ENCODE measurements at regions not wholly inside any gene's neighbourhood (a gene's known extent, or its start where the extent isn't known, plus 50 kb on each side); places are given as distances from the start of the nearest gene placed in this dataset.

- ChIA-PET CTCF (no interaction called here), POLR2A (no interaction called here)
- Mint-ChIP-seq H3K9me3 (peaks cover 6% of the 10 kb centered on the region; the same call in 1 of the 2 replicates), H3K4me3 (no peak overlapping the region), H3K36me3 (no peaks in the 10 kb centered on the region), H3K27ac (no peak overlapping the region), H3K4me1 (peaks cover 3% of the 10 kb centered on the region), H3K27me3 (ENCODE audit: low read depth) (no peaks in the 10 kb centered on the region)
- no peak for DNase-seq (ENCODE audit: low spot score)
- no peak for TF ChIP-seq NFATC4 (CRISPR knock-in tag; IDR thresholded peaks at IDR 0.05)
- no peak for TF ChIP-seq ZNF396 (CRISPR knock-in tag; IDR thresholded peaks at IDR 0.05; ENCODE audit: borderline replicate concordance)
- TF ChIP-seq, protein P1, sequence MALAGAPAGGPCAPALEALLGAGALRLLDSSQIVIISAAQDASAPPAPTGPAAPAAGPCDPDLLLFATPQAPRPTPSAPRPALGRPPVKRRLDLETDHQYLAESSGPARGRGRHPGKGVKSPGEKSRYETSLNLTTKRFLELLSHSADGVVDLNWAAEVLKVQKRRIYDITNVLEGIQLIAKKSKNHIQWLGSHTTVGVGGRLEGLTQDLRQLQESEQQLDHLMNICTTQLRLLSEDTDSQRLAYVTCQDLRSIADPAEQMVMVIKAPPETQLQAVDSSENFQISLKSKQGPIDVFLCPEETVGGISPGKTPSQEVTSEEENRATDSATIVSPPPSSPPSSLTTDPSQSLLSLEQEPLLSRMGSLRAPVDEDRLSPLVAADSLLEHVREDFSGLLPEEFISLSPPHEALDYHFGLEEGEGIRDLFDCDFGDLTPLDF (CRISPR knock-in tag; IDR thresholded peaks at IDR 0.05), result no peak
- TF ChIP-seq CREM (CRISPR knock-in tag; IDR thresholded peaks at IDR 0.05), result no peak
- TF ChIP-seq TP53 (CRISPR knock-in tag; IDR thresholded peaks at IDR 0.05), result no peak
- TF ChIP-seq, protein P2, sequence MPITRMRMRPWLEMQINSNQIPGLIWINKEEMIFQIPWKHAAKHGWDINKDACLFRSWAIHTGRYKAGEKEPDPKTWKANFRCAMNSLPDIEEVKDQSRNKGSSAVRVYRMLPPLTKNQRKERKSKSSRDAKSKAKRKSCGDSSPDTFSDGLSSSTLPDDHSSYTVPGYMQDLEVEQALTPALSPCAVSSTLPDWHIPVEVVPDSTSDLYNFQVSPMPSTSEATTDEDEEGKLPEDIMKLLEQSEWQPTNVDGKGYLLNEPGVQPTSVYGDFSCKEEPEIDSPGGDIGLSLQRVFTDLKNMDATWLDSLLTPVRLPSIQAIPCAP (CRISPR knock-in tag; IDR thresholded peaks at IDR 0.05), result no peak
- no peak for TF ChIP-seq ZNF263 (CRISPR knock-in tag; IDR thresholded peaks at IDR 0.05; ENCODE audit: low read depth)
- TF ChIP-seq CBFB (CRISPR knock-in tag; IDR thresholded peaks at IDR 0.05; ENCODE audit: low read depth), result no peak
- no peak for TF ChIP-seq FOXK1 (CRISPR knock-in tag; IDR thresholded peaks at IDR 0.05)
- TF ChIP-seq ZNF532 (CRISPR knock-in tag; IDR thresholded peaks at IDR 0.05; ENCODE audit: borderline replicate concordance), result no peak
- TF ChIP-seq TCF7 (CRISPR knock-in tag; IDR thresholded peaks at IDR 0.05; ENCODE audit: low read depth), result no peak
- TF ChIP-seq, protein P3, sequence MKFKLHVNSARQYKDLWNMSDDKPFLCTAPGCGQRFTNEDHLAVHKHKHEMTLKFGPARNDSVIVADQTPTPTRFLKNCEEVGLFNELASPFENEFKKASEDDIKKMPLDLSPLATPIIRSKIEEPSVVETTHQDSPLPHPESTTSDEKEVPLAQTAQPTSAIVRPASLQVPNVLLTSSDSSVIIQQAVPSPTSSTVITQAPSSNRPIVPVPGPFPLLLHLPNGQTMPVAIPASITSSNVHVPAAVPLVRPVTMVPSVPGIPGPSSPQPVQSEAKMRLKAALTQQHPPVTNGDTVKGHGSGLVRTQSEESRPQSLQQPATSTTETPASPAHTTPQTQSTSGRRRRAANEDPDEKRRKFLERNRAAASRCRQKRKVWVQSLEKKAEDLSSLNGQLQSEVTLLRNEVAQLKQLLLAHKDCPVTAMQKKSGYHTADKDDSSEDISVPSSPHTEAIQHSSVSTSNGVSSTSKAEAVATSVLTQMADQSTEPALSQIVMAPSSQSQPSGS (CRISPR knock-in tag; IDR thresholded peaks at IDR 0.05; ENCODE audit: borderline replicate concordance, low read depth), result no peak
- no peak for TF ChIP-seq EMX1 (CRISPR knock-in tag; IDR thresholded peaks at IDR 0.05)
- TF ChIP-seq ZNF138 (CRISPR knock-in tag; conservative IDR thresholded peaks at IDR 0.05), result no peak
- TF ChIP-seq AFF4 (CRISPR knock-in tag; IDR thresholded peaks at IDR 0.05; ENCODE audit: borderline replicate concordance), result no peak
- TF ChIP-seq FOXJ3 (CRISPR knock-in tag; IDR thresholded peaks at IDR 0.05; ENCODE audit: borderline replicate concordance), result no peak
- TF ChIP-seq ZNF219 (CRISPR knock-in tag; IDR thresholded peaks at IDR 0.05; ENCODE audit: borderline replicate concordance), result no peak
- ATAC-seq, result no peak
These were observed 264.1 kb downstream of the NDFIP2 start for GRCh38 chr13:79745081-79745480.
